ENCODE measurements at regions not wholly inside any gene's neighbourhood (a gene's known extent, or its start where the extent isn't known, plus 50 kb on each side); places are given as distances from the start of the nearest gene placed in this dataset.
"Not testable (repeated sequence)": the region's sequence is repeated elsewhere in the genome, so short reads cannot be mapped to it uniquely, and the experiment has no call there.

DNA sequence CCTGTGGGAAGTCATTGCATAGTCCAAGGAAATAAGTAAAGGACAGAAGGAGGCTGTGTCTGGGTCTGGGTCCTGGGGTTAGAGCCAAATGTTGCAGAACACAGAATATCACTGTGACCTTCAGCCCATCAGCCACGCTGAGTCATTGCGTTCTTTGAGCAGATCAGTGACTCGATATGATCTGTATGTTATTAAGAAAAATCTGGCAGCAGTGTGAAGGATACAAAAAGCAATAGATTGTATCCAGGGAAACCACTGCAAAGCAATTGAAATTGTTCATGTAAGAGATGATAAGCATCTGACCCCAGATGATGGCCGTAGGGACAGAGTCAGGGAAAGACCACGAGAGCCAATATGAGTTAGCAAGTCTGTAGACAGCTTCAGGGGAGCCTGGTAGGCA is 1575.1 kb upstream of the SLC10A2 start:
- no peaks in the 10 kb centered on the region for H3K27me3 ChIP-seq (ENCODE audit: low read depth, low read length)
- H3K9me3 ChIP-seq (ENCODE audit: control insufficient read depth in 1 of 2, low read length in 2 of 2) = no peaks in the 10 kb centered on the region
- H3K4me1 ChIP-seq (ENCODE audit: control insufficient read depth in 1 of 2, insufficient read depth in 2 of 2, low read length in 2 of 2) = no peaks in the 10 kb centered on the region
- no peak overlapping the region for H3K4me3 ChIP-seq (ENCODE audit: low read depth in 1 of 2, low read length in 2 of 2)
- H3K27ac ChIP-seq (ENCODE audit: low read length) = no peak overlapping the region
- no peaks in the 10 kb centered on the region for H3K36me3 ChIP-seq (ENCODE audit: control insufficient read depth in 1 of 2, insufficient read depth in 2 of 2, low read length in 2 of 2)

DNA sequence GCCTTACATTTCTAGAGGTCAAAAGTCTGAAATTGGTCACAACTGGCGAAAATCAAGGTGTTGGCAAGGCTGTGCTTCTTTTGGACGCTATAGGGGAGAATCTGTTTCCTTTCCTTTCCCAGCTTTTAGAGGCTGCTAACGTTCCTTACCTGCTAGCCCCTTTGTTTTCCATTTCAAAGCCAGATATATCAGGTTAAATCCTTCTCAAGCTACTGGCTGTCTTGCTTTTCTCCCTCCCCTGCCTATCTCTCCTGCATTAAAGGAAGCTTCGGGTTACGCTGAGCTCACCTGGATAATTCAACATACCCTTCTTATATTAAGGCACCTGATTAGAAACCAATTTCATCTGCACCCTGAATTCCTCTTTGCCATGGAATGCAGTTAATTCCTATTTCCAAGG is 1569.7 kb upstream of the SLC10A2 start:
- no peak overlapping the region for H3K27ac ChIP-seq (ENCODE audit: low read length)
- H3K4me1 ChIP-seq (ENCODE audit: control insufficient read depth in 1 of 2, insufficient read depth in 2 of 2, low read length in 2 of 2) = no peaks in the 10 kb centered on the region
- H3K36me3 ChIP-seq (ENCODE audit: control insufficient read depth in 1 of 2, insufficient read depth in 2 of 2, low read length in 2 of 2) = no peaks in the 10 kb centered on the region
- H3K4me3 ChIP-seq (ENCODE audit: low read depth in 1 of 2, low read length in 2 of 2) = no peak overlapping the region
- H3K9me3 ChIP-seq (ENCODE audit: control insufficient read depth in 1 of 2, low read length in 2 of 2) = no peaks in the 10 kb centered on the region
- H3K27me3 ChIP-seq (ENCODE audit: low read depth, low read length) = no peaks in the 10 kb centered on the region

DNA sequence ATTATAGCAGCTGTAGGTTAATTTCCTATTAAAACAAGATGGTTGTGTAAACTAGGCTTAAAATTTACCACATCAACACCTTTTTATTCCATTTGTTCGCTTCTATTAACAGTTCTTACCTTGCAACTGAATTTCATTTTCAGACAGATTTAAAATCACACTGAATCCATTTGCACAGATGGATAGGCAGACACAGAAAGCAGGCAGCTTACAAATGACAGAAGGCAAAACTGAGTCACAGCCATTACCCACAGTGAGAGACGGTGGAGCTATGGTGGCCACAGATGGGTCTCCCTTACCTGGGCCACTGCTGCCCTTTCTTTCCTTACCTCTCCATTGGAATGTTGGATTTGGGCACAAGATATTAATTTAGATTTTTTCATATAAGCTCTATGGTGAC is 1567.8 kb upstream of the SLC10A2 start:
- H3K27ac ChIP-seq (ENCODE audit: low read length) = no peak overlapping the region
- H3K36me3 ChIP-seq (ENCODE audit: control insufficient read depth in 1 of 2, insufficient read depth in 2 of 2, low read length in 2 of 2) = no peaks in the 10 kb centered on the region
- H3K9me3 ChIP-seq (ENCODE audit: control insufficient read depth in 1 of 2, low read length in 2 of 2) = no peaks in the 10 kb centered on the region
- no peak overlapping the region for H3K4me3 ChIP-seq (ENCODE audit: low read depth in 1 of 2, low read length in 2 of 2)
- H3K4me1 ChIP-seq (ENCODE audit: control insufficient read depth in 1 of 2, insufficient read depth in 2 of 2, low read length in 2 of 2) = no peaks in the 10 kb centered on the region
- no peaks in the 10 kb centered on the region for H3K27me3 ChIP-seq (ENCODE audit: low read depth, low read length)

DNA sequence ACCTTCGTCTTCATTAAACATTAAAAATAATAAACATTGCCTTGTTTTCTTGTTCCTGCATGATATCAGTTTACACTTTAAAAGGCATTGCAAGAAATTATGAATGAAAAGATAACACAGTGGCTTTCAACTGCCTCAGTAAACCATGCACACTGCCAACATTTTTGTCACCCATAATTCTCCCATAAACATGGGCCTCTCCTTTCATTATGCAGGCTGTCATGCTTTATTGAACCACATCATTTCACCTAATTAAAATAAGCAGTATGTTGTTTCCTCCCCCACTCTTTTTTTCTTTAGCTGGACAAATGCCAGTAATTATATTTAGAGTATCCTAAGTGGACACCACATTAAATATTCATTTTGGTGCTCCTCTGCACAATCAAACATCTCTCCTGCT is 1566.5 kb upstream of the SLC10A2 start:
- Histone ChIP-seq H3K9me3 (ENCODE audit: control insufficient read depth in 1 of 2, low read length in 2 of 2) (no peaks in the 10 kb centered on the region), H3K36me3 (ENCODE audit: control insufficient read depth in 1 of 2, insufficient read depth in 2 of 2, low read length in 2 of 2) (no peaks in the 10 kb centered on the region), H3K27ac (ENCODE audit: low read length) (no peak overlapping the region), H3K4me3 (ENCODE audit: low read depth in 1 of 2, low read length in 2 of 2) (no peak overlapping the region), H3K4me1 (ENCODE audit: control insufficient read depth in 1 of 2, insufficient read depth in 2 of 2, low read length in 2 of 2) (no peaks in the 10 kb centered on the region), H3K27me3 (ENCODE audit: low read depth, low read length) (no peaks in the 10 kb centered on the region)

DNA sequence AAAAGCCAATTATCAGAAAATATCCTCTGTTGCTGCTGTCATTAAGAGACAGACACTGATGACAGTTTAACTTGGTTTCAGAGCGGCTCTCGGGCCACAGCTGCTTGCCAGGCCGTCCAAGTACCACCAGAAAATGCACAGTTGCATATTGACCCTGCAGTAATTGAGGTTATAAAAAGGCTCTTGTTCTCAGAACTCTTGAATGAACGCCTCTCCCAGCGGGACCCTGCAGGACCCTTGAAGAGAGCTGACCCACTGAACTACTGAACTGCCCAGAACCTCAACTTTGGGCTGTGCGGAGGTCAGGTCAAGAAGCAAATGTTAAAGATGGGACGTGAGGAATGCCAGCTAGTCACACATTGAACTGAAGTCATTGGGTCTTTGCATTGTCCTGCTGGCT is 1559.0 kb upstream of the SLC10A2 start:
- Histone ChIP-seq H3K27me3 (ENCODE audit: low read depth, low read length) (no peaks in the 10 kb centered on the region), H3K9me3 (ENCODE audit: control insufficient read depth in 1 of 2, low read length in 2 of 2) (no peaks in the 10 kb centered on the region), H3K4me1 (ENCODE audit: control insufficient read depth in 1 of 2, insufficient read depth in 2 of 2, low read length in 2 of 2) (no peaks in the 10 kb centered on the region), H3K36me3 (ENCODE audit: control insufficient read depth in 1 of 2, insufficient read depth in 2 of 2, low read length in 2 of 2) (no peaks in the 10 kb centered on the region), H3K27ac (ENCODE audit: low read length) (no peak overlapping the region), H3K4me3 (ENCODE audit: low read depth in 1 of 2, low read length in 2 of 2) (no peak overlapping the region)

DNA sequence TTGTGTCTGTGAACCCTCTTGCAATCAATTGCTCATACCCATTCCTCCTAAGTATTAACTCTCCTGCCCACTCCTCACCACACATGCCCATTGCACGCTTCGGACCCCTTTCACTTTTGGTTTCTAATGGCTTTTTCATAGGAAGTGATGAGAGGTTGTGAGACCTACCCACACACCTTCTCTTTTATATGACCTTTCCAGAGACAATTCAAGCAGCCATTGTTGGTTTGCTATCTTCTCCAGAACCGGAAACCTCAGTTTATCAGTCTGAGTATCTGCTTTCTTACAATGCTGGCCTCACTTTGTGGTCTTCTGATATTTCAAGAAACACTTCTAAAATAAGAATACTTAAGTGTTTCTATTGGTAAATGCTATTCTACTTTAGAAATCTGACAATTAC is 1550.8 kb upstream of the SLC10A2 start:
- no peaks in the 10 kb centered on the region for H3K9me3 ChIP-seq (ENCODE audit: control insufficient read depth in 1 of 2, low read length in 2 of 2)
- H3K27me3 ChIP-seq (ENCODE audit: low read depth, low read length) = no peaks in the 10 kb centered on the region
- no peak overlapping the region for H3K4me3 ChIP-seq (ENCODE audit: low read depth in 1 of 2, low read length in 2 of 2)
- no peaks in the 10 kb centered on the region for H3K36me3 ChIP-seq (ENCODE audit: control insufficient read depth in 1 of 2, insufficient read depth in 2 of 2, low read length in 2 of 2)
- no peak overlapping the region for H3K27ac ChIP-seq (ENCODE audit: low read length)
- no peaks in the 10 kb centered on the region for H3K4me1 ChIP-seq (ENCODE audit: control insufficient read depth in 1 of 2, insufficient read depth in 2 of 2, low read length in 2 of 2)

DNA sequence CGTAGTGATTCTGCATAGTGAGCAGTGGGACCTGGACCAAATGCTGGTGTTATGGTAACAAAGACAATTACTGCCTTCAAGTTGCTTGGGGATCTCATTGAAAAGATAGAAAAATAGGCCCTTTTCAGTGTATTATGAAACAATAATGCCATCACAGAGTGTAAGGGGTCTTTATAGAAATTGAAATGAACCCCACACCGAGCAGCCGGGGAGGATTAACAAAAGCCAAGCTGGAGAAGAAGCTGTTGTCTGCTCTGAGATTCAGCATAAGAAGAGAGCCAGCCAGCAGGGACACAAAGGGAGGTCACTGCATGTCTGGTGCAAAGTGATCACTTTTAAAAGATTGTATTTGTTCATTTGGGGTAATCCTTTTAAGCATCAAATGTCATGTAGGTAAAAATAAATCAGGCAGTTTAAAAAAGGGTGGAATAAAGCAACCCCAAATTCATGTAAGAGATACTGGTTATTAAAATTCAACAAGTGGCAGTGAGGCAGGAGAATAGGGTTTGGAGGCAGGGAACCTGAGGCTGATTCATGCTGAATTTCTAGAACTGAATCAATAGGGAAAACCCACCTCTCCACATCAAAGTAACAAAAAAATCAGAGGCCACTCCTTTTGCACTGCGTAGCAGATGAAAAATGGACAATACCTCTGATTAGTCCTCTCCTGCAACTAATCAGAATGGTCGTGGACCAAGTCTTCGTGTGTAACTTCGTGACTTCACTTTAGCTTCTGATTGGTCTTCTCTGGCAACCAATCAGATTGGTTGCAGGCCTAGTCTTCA is 1548.3 kb upstream of the SLC10A2 start:
- H3K27ac ChIP-seq (ENCODE audit: low read length) = no peak overlapping the region
- H3K27me3 ChIP-seq (ENCODE audit: low read depth, low read length) = no peaks in the 10 kb centered on the region
- H3K9me3 ChIP-seq (ENCODE audit: control insufficient read depth in 1 of 2, low read length in 2 of 2) = no peaks in the 10 kb centered on the region
- no peak overlapping the region for H3K4me3 ChIP-seq (ENCODE audit: low read depth in 1 of 2, low read length in 2 of 2)
- H3K36me3 ChIP-seq (ENCODE audit: control insufficient read depth in 1 of 2, insufficient read depth in 2 of 2, low read length in 2 of 2) = no peaks in the 10 kb centered on the region
- H3K4me1 ChIP-seq (ENCODE audit: control insufficient read depth in 1 of 2, insufficient read depth in 2 of 2, low read length in 2 of 2) = no peaks in the 10 kb centered on the region

DNA sequence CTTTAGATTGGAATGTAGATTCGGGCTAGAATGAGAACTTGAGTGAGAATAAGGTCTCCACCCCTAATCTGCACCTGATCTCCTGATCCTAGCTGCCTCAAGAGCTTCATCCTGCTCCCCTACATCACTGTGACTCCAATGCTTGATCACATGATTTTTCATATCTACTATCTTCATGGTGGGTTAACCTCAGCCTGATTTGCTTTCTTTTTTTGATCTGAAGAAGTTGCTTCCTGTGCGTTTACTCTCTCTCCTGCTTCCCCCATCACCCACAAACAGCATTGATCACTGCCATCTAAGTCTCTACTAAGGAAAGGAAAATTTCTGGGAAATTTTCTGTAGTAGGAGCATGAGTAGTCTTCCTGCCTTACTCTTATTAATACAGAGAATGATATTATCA is 1542.1 kb upstream of the SLC10A2 start:
- H3K9me3 ChIP-seq (ENCODE audit: control insufficient read depth in 1 of 2, low read length in 2 of 2) = no peaks in the 10 kb centered on the region
- no peak overlapping the region for H3K27ac ChIP-seq (ENCODE audit: low read length)
- H3K4me1 ChIP-seq (ENCODE audit: control insufficient read depth in 1 of 2, insufficient read depth in 2 of 2, low read length in 2 of 2) = no peaks in the 10 kb centered on the region
- no peaks in the 10 kb centered on the region for H3K27me3 ChIP-seq (ENCODE audit: low read depth, low read length)
- no peaks in the 10 kb centered on the region for H3K36me3 ChIP-seq (ENCODE audit: control insufficient read depth in 1 of 2, insufficient read depth in 2 of 2, low read length in 2 of 2)
- H3K4me3 ChIP-seq (ENCODE audit: low read depth in 1 of 2, low read length in 2 of 2) = no peak overlapping the region

DNA sequence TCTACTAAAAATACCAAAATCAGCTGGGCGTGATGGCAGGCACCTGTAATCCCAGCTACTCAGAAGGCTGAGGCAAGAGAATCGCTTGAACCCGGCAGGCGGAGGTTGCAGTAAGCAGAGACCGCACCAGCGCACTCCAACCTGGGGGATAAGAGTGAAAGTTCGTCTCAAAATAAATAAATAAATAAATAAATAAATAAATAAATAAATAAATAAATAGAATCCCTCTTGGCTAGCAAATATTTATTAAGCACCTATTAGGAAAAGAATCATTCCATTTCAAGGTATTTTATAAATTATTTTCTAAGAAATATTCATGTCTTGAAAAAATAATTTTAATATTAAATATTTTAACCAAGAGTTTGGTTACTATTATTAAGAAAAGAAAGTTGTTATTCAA is 1539.2 kb upstream of the SLC10A2 start:
- not testable (repeated sequence) for H3K27ac ChIP-seq (ENCODE audit: low read length); H3K36me3 ChIP-seq (ENCODE audit: control insufficient read depth in 1 of 2, insufficient read depth in 2 of 2, low read length in 2 of 2); H3K27me3 ChIP-seq (ENCODE audit: low read depth, low read length); H3K9me3 ChIP-seq (ENCODE audit: control insufficient read depth in 1 of 2, low read length in 2 of 2); H3K4me3 ChIP-seq (ENCODE audit: low read depth in 1 of 2, low read length in 2 of 2); H3K4me1 ChIP-seq (ENCODE audit: control insufficient read depth in 1 of 2, insufficient read depth in 2 of 2, low read length in 2 of 2)

DNA sequence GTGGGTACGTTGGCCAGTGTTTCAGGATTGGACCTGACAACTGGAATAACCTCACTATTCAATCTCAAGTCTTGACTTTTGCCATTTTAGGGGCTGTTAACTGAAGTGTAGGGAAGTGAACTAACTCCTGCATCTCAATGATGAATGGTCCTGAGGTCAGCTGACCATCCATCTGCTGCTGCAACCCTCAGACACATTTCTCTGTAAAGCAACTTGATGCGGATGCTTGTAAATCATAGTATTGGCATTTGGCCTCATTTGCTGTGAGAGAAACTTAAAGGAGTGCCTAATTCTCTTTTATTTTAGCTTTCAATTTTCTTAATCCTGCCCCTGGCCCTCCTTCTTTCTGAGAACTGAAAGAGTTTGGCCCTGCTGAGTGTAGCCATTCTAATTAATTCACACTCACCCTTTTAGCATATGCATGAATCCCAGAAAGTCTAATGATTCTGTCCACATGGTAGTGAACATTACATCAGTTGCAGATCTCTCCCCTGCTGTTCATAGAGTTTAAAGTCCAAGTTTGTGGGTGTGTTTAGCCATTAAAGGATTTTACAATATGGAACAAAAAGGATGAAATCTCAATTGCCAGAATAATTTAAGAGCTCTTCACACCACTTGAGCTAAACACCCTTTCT is 1531.4 kb upstream of the SLC10A2 start:
- H3K27ac ChIP-seq (ENCODE audit: low read length) = no peak overlapping the region
- H3K4me3 ChIP-seq (ENCODE audit: low read depth in 1 of 2, low read length in 2 of 2) = no peak overlapping the region
- H3K9me3 ChIP-seq (ENCODE audit: control insufficient read depth in 1 of 2, low read length in 2 of 2) = no peaks in the 10 kb centered on the region
- no peaks in the 10 kb centered on the region for H3K27me3 ChIP-seq (ENCODE audit: low read depth, low read length)
- no peaks in the 10 kb centered on the region for H3K36me3 ChIP-seq (ENCODE audit: control insufficient read depth in 1 of 2, insufficient read depth in 2 of 2, low read length in 2 of 2)
- H3K4me1 ChIP-seq (ENCODE audit: control insufficient read depth in 1 of 2, insufficient read depth in 2 of 2, low read length in 2 of 2) = no peaks in the 10 kb centered on the region

DNA sequence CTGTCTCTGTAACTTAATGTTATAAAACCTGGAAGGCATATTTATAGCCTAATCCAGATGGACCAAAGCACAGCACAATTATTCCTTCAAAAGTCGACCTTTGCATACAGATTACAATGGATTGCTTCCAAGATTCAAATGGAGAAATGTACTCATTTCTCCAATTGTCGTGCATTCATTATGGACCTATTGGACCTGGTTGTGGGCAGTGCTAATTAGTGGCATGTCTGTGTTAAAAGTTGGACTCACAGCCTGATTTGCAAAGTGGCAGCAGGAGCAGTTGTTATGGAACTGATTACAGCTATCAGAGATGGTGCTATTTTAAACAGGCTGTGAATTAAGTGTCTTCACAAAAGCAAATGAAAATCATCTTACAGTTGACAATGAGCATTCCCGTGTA is 1529.3 kb upstream of the SLC10A2 start:
- Histone ChIP-seq H3K27ac (ENCODE audit: low read length) (no peak overlapping the region), H3K4me3 (ENCODE audit: low read depth in 1 of 2, low read length in 2 of 2) (no peak overlapping the region), H3K36me3 (ENCODE audit: control insufficient read depth in 1 of 2, insufficient read depth in 2 of 2, low read length in 2 of 2) (no peaks in the 10 kb centered on the region), H3K9me3 (ENCODE audit: control insufficient read depth in 1 of 2, low read length in 2 of 2) (no peaks in the 10 kb centered on the region), H3K27me3 (ENCODE audit: low read depth, low read length) (no peaks in the 10 kb centered on the region), H3K4me1 (ENCODE audit: control insufficient read depth in 1 of 2, insufficient read depth in 2 of 2, low read length in 2 of 2) (no peaks in the 10 kb centered on the region)

DNA sequence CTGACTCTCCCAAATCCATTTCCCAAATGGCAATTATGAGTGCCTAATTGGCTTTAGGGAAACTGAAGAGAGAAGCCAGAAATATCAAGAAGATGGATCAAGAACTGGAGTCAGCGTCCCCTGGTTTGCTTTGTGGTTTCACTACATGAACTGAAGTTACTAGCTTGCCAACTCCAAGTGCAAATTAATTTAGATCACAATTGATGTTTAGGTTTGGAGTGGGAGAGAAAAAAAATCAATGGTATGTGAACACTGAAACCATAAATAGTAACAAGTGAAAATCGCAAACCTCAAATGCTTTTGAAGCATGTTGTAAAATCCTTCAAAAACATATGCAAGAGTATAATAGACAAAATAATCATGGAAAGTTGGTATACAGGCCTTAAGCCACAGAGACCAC is 1528.6 kb upstream of the SLC10A2 start:
- Histone ChIP-seq H3K9me3 (ENCODE audit: control insufficient read depth in 1 of 2, low read length in 2 of 2) (no peaks in the 10 kb centered on the region), H3K27ac (ENCODE audit: low read length) (no peak overlapping the region), H3K4me1 (ENCODE audit: control insufficient read depth in 1 of 2, insufficient read depth in 2 of 2, low read length in 2 of 2) (no peaks in the 10 kb centered on the region), H3K36me3 (ENCODE audit: control insufficient read depth in 1 of 2, insufficient read depth in 2 of 2, low read length in 2 of 2) (no peaks in the 10 kb centered on the region), H3K4me3 (ENCODE audit: low read depth in 1 of 2, low read length in 2 of 2) (no peak overlapping the region), H3K27me3 (ENCODE audit: low read depth, low read length) (no peaks in the 10 kb centered on the region)
